HUES6 (cell line): ENCODE measurements at regions not wholly inside any gene's neighbourhood (a gene's known extent, or its start where the extent isn't known, plus 50 kb on each side); places are given as distances from the start of the nearest gene placed in this dataset.

Experiments used
- H3K27ac ChIP-seq: 2 replicates; pipeline ENCODE4 v1.7.0; 2013; ENCODE audit warnings: low read depth, mild to moderate bottlenecking, low read length, inconsistent platforms
- H3K27me3 ChIP-seq: 2 replicates; pipeline ENCODE4 v1.6.1; 2013; ENCODE audit warnings: low read length; ENCODE audit not compliant: control insufficient read depth, insufficient read depth
- H3K36me3 ChIP-seq: 2 replicates; pipeline ENCODE4 v1.6.1; 2013; ENCODE audit warnings: low read length; ENCODE audit not compliant: control insufficient read depth, insufficient read depth
- H3K4me1 ChIP-seq: 2 replicates; pipeline ENCODE4 v1.6.1; 2013; ENCODE audit warnings: low read length; ENCODE audit not compliant: control insufficient read depth, insufficient read depth
- H3K4me3 ChIP-seq: 2 replicates; pipeline ENCODE4 v1.5.1; 2013; ENCODE audit warnings: low read depth, low read length
- H3K9ac ChIP-seq: one replicate; pipeline ENCODE4 v1.6.1; 2013; ENCODE audit warnings: mild to moderate bottlenecking, low read length
- H3K9me3 ChIP-seq: 2 replicates; pipeline ENCODE4 v1.6.1; 2013; ENCODE audit warnings: low read depth, low read length; ENCODE audit not compliant: control insufficient read depth, insufficient read depth

GRCh38 chr5:6833406-6833805 is 120.2 kb downstream of the TENT4A start:
- no peak overlapping the region for H3K9ac ChIP-seq
- no peak overlapping the region for H3K4me3 ChIP-seq
- no peaks in the 10 kb centered on the region for H3K4me1 ChIP-seq
- H3K36me3 ChIP-seq: no peaks in the 10 kb centered on the region
- H3K9me3 ChIP-seq: peaks cover 12% of the 10 kb centered on the region
- no peaks in the 10 kb centered on the region for H3K27me3 ChIP-seq
- no peak overlapping the region for H3K27ac ChIP-seq

- no peaks in the 10 kb centered on the region for H3K27me3 ChIP-seq
- H3K27ac ChIP-seq: no peak overlapping the region
- no peaks in the 10 kb centered on the region for H3K4me1 ChIP-seq
These were observed 123.9 kb downstream of the TENT4A start for GRCh38 chr5:6837095-6837494.

GRCh38 chr5:6837519-6838110 is 124.4 kb downstream of the TENT4A start:
- peaks cover 5% of the 10 kb centered on the region for H3K9me3 ChIP-seq
- no peaks in the 10 kb centered on the region for H3K4me1 ChIP-seq
- no peak overlapping the region for H3K4me3 ChIP-seq
- H3K27ac ChIP-seq: no peak overlapping the region
- no peaks in the 10 kb centered on the region for H3K36me3 ChIP-seq
- no peaks in the 10 kb centered on the region for H3K27me3 ChIP-seq
- H3K9ac ChIP-seq: no peak overlapping the region

More at GRCh38 chr5:6837095-6837494, 123.9 kb downstream of the TENT4A start:
- no peak overlapping the region for H3K4me3 ChIP-seq
- H3K9me3 ChIP-seq: peaks cover 5% of the 10 kb centered on the region
- no peaks in the 10 kb centered on the region for H3K36me3 ChIP-seq
- H3K9ac ChIP-seq: no peak overlapping the region

GRCh38 chr5:6838736-6839135 is 125.5 kb downstream of the TENT4A start:
- Histone ChIP-seq H3K9me3 (peaks cover 5% of the 10 kb centered on the region), H3K4me3 (no peak overlapping the region), H3K27me3 (no peaks in the 10 kb centered on the region), H3K27ac (no peak overlapping the region), H3K36me3 (no peaks in the 10 kb centered on the region), H3K9ac (no peak overlapping the region), H3K4me1 (no peaks in the 10 kb centered on the region)

- no peak overlapping the region for H3K9ac ChIP-seq
- no peaks in the 10 kb centered on the region for H3K4me1 ChIP-seq
- H3K27me3 ChIP-seq: no peaks in the 10 kb centered on the region
- H3K36me3 ChIP-seq: no peaks in the 10 kb centered on the region
- no peak overlapping the region for H3K27ac ChIP-seq
- H3K4me3 ChIP-seq: no peak overlapping the region
- peaks cover 5% of the 10 kb centered on the region for H3K9me3 ChIP-seq
These were observed 127.0 kb downstream of the TENT4A start for GRCh38 chr5:6840136-6840793.

GRCh38 chr5:6843335-6843734 is 130.1 kb downstream of the TENT4A start:
- H3K27me3 ChIP-seq: no peaks in the 10 kb centered on the region
- H3K4me1 ChIP-seq: no peaks in the 10 kb centered on the region
- no peak overlapping the region for H3K4me3 ChIP-seq
- no peak overlapping the region for H3K9ac ChIP-seq
- no peak overlapping the region for H3K27ac ChIP-seq
- no peaks in the 10 kb centered on the region for H3K36me3 ChIP-seq
- H3K9me3 ChIP-seq: peaks cover 10% of the 10 kb centered on the region

GRCh38 chr5:6843821-6844220 is 130.6 kb downstream of the TENT4A start:
- Histone ChIP-seq H3K9me3 (peaks cover 14% of the 10 kb centered on the region), H3K27me3 (no peaks in the 10 kb centered on the region), H3K27ac (no peak overlapping the region), H3K4me3 (no peak overlapping the region), H3K9ac (no peak overlapping the region), H3K4me1 (no peaks in the 10 kb centered on the region), H3K36me3 (no peaks in the 10 kb centered on the region)

GRCh38 chr5:6845856-6846255 is 132.6 kb downstream of the TENT4A start:
- H3K27ac ChIP-seq: no peak overlapping the region
- no peak overlapping the region for H3K4me3 ChIP-seq
- no peaks in the 10 kb centered on the region for H3K36me3 ChIP-seq
- H3K9me3 ChIP-seq: peaks cover 17% of the 10 kb centered on the region
- H3K9ac ChIP-seq: no peak overlapping the region
- H3K4me1 ChIP-seq: no peaks in the 10 kb centered on the region
- no peaks in the 10 kb centered on the region for H3K27me3 ChIP-seq

- Histone ChIP-seq H3K4me1 (no peaks in the 10 kb centered on the region), H3K9ac (no peak overlapping the region), H3K27me3 (no peaks in the 10 kb centered on the region), H3K36me3 (no peaks in the 10 kb centered on the region), H3K27ac (no peak overlapping the region), H3K4me3 (no peak overlapping the region), H3K9me3 (peaks cover 32% of the 10 kb centered on the region)
These were observed 134.6 kb downstream of the TENT4A start for GRCh38 chr5:6847870-6848269.

GRCh38 chr5:6849316-6850105 is 136.3 kb downstream of the TENT4A start:
- Histone ChIP-seq H3K9me3 (peaks cover 41% of the 10 kb centered on the region), H3K27ac (no peak overlapping the region), H3K27me3 (no peaks in the 10 kb centered on the region), H3K4me1 (no peaks in the 10 kb centered on the region), H3K36me3 (no peaks in the 10 kb centered on the region), H3K4me3 (no peak overlapping the region), H3K9ac (no peak overlapping the region)

GRCh38 chr5:6850106-6850432 is 136.8 kb downstream of the TENT4A start:
- H3K27ac ChIP-seq: no peak overlapping the region
- H3K4me3 ChIP-seq: no peak overlapping the region
- no peaks in the 10 kb centered on the region for H3K36me3 ChIP-seq
- no peaks in the 10 kb centered on the region for H3K27me3 ChIP-seq
- H3K9me3 ChIP-seq: peaks cover 45% of the 10 kb centered on the region
- no peaks in the 10 kb centered on the region for H3K4me1 ChIP-seq
- H3K9ac ChIP-seq: no peak overlapping the region
